ENCODE measurements at regions not wholly inside any gene's neighbourhood (a gene's known extent, or its start where the extent isn't known, plus 50 kb on each side); places are given as distances from the start of the nearest gene placed in this dataset.

DNA sequence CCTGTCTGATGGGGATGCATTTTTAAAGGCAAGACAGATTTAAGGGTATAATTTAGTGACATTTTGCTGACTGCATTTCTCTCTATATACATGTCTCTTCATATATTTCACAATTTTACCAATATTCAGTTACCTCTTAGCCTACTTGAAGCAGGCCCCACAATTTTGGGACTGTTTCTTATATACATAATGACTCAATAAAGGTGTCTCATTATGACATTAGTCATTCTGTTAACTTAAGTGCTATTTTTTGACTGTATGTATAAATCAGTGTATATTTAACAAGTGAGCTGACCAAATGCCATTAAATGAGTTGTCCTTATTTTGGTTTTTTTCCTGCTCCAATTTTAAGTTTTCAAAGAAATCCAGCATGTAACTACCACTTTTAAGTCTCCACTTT lies 313.3 kb downstream of the SOX4 start:
- Histone ChIP-seq H3K9me3 (ENCODE audit: control insufficient read depth in 4 of 4, insufficient read depth in 3 of 4, low read length in 3 of 4) (no peaks in the 10 kb centered on the region), H3K36me3 (ENCODE audit: control insufficient read depth in 4 of 4, insufficient read depth in 4 of 4, low read length in 4 of 4) (no peaks in the 10 kb centered on the region), H3K27ac (ENCODE audit: low read depth in 1 of 2, low read length in 1 of 2) (no peak overlapping the region), H3K4me3 (no peak overlapping the region), H3K4me1 (ENCODE audit: control insufficient read depth in 5 of 5, insufficient read depth in 5 of 5, low read length in 5 of 5) (peaks cover 0 to 20% (median 3%) of the 10 kb centered on the region in 5 donors), H3K9ac (ENCODE audit: insufficient read depth in 1 of 2, low read length in 2 of 2) (no peak overlapping the region), H3K27me3 (ENCODE audit: control insufficient read depth in 3 of 3, insufficient read depth in 3 of 3, low read length in 2 of 3) (no peaks in the 10 kb centered on the region)
- DNase-seq (no peak), ATAC-seq (ENCODE audit: insufficient read depth, low FRiP score) (no peak)
- TF ChIP-seq, protein P1, sequence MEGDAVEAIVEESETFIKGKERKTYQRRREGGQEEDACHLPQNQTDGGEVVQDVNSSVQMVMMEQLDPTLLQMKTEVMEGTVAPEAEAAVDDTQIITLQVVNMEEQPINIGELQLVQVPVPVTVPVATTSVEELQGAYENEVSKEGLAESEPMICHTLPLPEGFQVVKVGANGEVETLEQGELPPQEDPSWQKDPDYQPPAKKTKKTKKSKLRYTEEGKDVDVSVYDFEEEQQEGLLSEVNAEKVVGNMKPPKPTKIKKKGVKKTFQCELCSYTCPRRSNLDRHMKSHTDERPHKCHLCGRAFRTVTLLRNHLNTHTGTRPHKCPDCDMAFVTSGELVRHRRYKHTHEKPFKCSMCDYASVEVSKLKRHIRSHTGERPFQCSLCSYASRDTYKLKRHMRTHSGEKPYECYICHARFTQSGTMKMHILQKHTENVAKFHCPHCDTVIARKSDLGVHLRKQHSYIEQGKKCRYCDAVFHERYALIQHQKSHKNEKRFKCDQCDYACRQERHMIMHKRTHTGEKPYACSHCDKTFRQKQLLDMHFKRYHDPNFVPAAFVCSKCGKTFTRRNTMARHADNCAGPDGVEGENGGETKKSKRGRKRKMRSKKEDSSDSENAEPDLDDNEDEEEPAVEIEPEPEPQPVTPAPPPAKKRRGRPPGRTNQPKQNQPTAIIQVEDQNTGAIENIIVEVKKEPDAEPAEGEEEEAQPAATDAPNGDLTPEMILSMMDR (IDR thresholded peaks at IDR 0.05; ENCODE audit: control extremely low read depth, extremely low read depth): no peak

DNA sequence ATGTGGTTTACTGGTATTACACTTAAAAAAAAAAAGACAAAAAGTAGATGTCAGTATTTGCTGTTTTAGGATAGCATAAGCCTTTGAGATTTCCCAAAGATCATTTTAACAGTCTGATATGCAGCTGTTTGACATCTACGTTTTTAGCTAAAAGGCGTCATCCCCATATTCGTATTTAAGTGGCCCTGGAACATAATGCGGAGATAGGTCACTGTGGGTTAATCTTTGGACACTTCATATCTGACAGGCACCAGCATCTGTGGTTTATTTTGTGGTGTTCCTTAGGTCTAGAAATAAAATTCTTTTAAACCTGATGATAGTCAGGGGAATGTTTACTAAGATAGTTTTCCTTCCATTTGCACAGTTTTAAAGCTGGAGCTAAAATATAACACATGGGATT lies 313.7 kb downstream of the SOX4 start:
- Histone ChIP-seq H3K4me1 (ENCODE audit: control insufficient read depth in 5 of 5, insufficient read depth in 5 of 5, low read length in 5 of 5) (peaks cover 0 to 23% (median 3%) of the 10 kb centered on the region in 5 donors), H3K36me3 (ENCODE audit: control insufficient read depth in 4 of 4, insufficient read depth in 4 of 4, low read length in 4 of 4) (no peaks in the 10 kb centered on the region), H3K27ac (ENCODE audit: low read depth in 1 of 2, low read length in 1 of 2) (no peak overlapping the region), H3K4me3 (no peak overlapping the region), H3K9ac (ENCODE audit: insufficient read depth in 1 of 2, low read length in 2 of 2) (no peak overlapping the region), H3K27me3 (ENCODE audit: control insufficient read depth in 3 of 3, insufficient read depth in 3 of 3, low read length in 2 of 3) (no peaks in the 10 kb centered on the region), H3K9me3 (ENCODE audit: control insufficient read depth in 4 of 4, insufficient read depth in 3 of 4, low read length in 3 of 4) (no peaks in the 10 kb centered on the region)
- TF ChIP-seq, protein P1 (IDR thresholded peaks at IDR 0.05; ENCODE audit: control extremely low read depth, extremely low read depth): no peak
- 88 to 93% methylated on average over 4 of the region's 4 CpGs for WGBS, 2 donors
- no peak for DNase-seq
- no peak for ATAC-seq (ENCODE audit: insufficient read depth, low FRiP score)

DNA sequence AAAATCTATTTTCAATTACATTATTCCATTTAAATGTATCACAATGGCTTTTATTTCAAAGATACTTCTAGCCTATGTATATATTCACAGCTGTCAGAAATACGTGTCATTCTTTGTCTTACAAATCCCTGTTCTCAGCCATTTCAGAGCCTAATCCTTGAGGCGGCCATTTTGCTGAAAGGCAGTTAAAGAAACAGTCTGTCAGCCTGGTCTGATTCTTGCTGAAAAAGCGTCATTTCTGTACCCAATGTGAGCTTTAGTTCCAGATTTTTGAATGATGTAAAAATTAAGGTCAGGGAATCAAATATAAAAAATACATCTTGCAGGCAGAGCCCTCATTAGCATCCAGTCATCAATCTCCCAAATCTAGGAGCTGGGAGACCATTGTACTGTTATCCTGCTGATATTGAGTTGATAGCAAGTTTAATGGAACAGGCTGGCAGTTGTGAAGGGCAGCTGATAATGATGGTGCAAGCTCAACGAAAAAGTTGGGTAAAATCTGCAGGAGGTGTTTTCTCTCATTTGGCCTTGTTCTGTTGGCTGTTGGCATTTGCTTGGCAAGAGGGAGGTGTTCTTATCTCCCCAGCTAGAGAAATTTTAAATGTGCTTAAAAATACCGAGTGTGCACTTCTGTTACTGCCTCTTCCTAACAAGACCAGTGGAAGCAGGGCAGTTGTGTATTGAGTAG lies 314.8 kb downstream of the SOX4 start:
- no peaks in the 10 kb centered on the region for H3K9me3 ChIP-seq (ENCODE audit: control insufficient read depth in 4 of 4, insufficient read depth in 3 of 4, low read length in 3 of 4)
- H3K27me3 ChIP-seq (ENCODE audit: control insufficient read depth in 3 of 3, insufficient read depth in 3 of 3, low read length in 2 of 3): no peaks in the 10 kb centered on the region
- peaks cover 0 to 20% (median 2%) of the 10 kb centered on the region in 5 donors for H3K4me1 ChIP-seq (ENCODE audit: control insufficient read depth in 5 of 5, insufficient read depth in 5 of 5, low read length in 5 of 5)
- H3K27ac ChIP-seq (ENCODE audit: low read depth in 1 of 2, low read length in 1 of 2): no peak overlapping the region
- H3K4me3 ChIP-seq: no peak overlapping the region
- H3K9ac ChIP-seq (ENCODE audit: insufficient read depth in 1 of 2, low read length in 2 of 2): no peak overlapping the region
- no peaks in the 10 kb centered on the region for H3K36me3 ChIP-seq (ENCODE audit: control insufficient read depth in 4 of 4, insufficient read depth in 4 of 4, low read length in 4 of 4)
- peak; percentile 26 to 68 (median 61) for DNase-seq
- TF ChIP-seq, protein P1 (IDR thresholded peaks at IDR 0.05; ENCODE audit: control extremely low read depth, extremely low read depth): no peak
- no peak for ATAC-seq (ENCODE audit: insufficient read depth, low FRiP score)
- WGBS, 2 donors: 79 to 84% methylated on average over 5 of the region's 5 CpGs

DNA sequence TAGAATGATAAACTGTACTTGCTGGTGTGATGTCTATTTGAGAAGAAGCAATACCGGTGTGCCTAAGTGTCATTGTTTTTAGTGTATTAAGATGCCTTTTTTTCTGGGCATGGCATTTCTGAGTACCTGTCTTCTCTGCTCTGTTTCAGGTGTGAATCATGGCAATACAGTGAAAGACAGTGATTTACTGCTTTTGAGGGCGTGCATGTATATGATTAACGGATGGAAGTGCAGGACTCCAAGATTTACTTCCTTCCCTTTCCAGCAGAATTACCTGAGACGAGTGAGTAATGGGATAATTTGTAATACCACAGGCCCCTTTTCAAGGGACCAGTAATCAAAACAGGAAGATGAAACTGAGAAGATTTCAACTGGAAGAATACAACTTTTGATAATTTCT lies 315.8 kb downstream of the SOX4 start:
- ATAC-seq (ENCODE audit: insufficient read depth, low FRiP score) (no peak), DNase-seq (no peak)
- Histone ChIP-seq H3K36me3 (ENCODE audit: control insufficient read depth in 4 of 4, insufficient read depth in 4 of 4, low read length in 4 of 4) (no peaks in the 10 kb centered on the region), H3K27ac (ENCODE audit: low read depth in 1 of 2, low read length in 1 of 2) (no peak overlapping the region), H3K9ac (ENCODE audit: insufficient read depth in 1 of 2, low read length in 2 of 2) (no peak overlapping the region), H3K27me3 (ENCODE audit: control insufficient read depth in 3 of 3, insufficient read depth in 3 of 3, low read length in 2 of 3) (no peaks in the 10 kb centered on the region), H3K4me1 (ENCODE audit: control insufficient read depth in 5 of 5, insufficient read depth in 5 of 5, low read length in 5 of 5) (peaks cover 0 to 22% (median 0%) of the 10 kb centered on the region in 5 donors), H3K9me3 (ENCODE audit: control insufficient read depth in 4 of 4, insufficient read depth in 3 of 4, low read length in 3 of 4) (no peaks in the 10 kb centered on the region), H3K4me3 (no peak overlapping the region)
- WGBS, 2 donors: 87 to 92% methylated on average over 4 of the region's 4 CpGs
- TF ChIP-seq, protein P1 (IDR thresholded peaks at IDR 0.05; ENCODE audit: control extremely low read depth, extremely low read depth): no peak

Measured in lung (tissue), 11 donors.